Sciatic nerve (tissue), 2 donors: ENCODE measurements at regions not wholly inside any gene's neighbourhood (a gene's known extent, or its start where the extent isn't known, plus 50 kb on each side); places are given as distances from the start of the nearest gene placed in this dataset.
"Not testable (repeated sequence)": the region's sequence is repeated elsewhere in the genome, so short reads cannot be mapped to it uniquely, and the experiment has no call there.

Source experiments
- ATAC-seq: fragments of 200-7000 bp; cut with Tn5 transposase; one replicate; pipeline ENCODE4 v1.9.1; 2020; ENCODE audit warnings: mild to moderate bottlenecking, moderate library complexity
- DNase-seq: peaks from one replicate; pipeline ENCODE4 v3.0.0-alpha.2; 2020; ENCODE audit warnings: low spot score
- intact Hi-C: fragments of 100-400 bp; cut with DNase I; formaldehyde crosslinking; loops from one replicate; pipeline ENCODE4 v1.14.2; 2022
- donor health status: DM: no; HTN: no; CAD: no.
- donor health status: DM: no; HTN: no; CAD: no.

GRCh38 chr15:70602834-70603560 is 160.4 kb downstream of the UACA start:
- intact Hi-C loops: no loop called here
- DNase-seq: no peak

GRCh38 chr15:70602281-70602680 is 161.1 kb downstream of the UACA start:
- intact Hi-C loops: no loop called here
- DNase-seq: no peak
- ATAC-seq: no peak

More at GRCh38 chr15:70602834-70603560, 160.4 kb downstream of the UACA start:
- ATAC-seq: no peak

DNA sequence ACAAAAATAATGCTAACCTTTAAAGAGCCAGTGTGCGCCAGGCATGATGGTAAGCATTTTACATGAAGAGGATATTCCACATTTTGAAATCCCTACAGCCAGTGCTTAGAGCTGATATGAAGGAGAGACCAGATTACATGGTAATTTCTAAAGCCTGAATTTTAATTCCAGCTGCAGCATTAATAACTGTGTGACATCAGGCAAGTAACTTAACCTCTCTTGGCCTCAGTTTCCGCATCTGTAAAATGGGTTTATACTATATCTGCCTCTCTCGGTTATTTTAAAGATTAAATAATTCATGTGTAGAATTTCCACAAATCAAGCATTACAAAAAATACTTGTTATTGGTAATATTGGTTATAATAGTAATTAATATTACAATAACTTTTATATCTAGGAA is 165.4 kb downstream of the UACA start:
- intact Hi-C loops: no loop called here
- DNase-seq (no peak), ATAC-seq (no peak)

DNA sequence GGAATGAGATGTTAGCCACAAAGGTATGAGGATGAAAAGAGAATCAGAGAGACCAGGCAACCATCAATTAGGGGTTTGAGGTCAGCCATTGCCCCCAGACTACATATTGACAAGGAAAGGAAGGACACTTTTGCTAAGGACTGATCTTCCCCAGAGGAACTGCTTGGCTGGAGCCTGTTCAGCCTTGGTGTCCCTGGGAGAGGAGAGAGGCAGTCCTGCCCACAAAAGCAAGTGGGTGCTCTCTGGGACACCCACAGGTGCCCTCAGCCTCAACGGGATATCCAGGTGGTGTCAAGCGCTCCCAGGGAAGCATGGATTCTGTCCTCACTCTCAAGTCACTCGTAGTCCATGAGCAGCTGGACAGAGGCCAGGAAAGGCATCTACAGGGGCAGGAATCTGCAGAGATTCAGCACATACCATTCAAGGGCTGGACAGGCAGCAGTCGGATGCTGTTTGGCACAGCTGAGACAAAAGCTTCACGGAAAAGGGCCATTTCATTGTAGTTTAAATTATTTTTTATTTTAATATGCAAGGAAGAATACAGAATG is 166.2 kb downstream of the UACA start:
- no peak for ATAC-seq
- DNase-seq: no peak
- intact Hi-C loops: no loop called here

DNA sequence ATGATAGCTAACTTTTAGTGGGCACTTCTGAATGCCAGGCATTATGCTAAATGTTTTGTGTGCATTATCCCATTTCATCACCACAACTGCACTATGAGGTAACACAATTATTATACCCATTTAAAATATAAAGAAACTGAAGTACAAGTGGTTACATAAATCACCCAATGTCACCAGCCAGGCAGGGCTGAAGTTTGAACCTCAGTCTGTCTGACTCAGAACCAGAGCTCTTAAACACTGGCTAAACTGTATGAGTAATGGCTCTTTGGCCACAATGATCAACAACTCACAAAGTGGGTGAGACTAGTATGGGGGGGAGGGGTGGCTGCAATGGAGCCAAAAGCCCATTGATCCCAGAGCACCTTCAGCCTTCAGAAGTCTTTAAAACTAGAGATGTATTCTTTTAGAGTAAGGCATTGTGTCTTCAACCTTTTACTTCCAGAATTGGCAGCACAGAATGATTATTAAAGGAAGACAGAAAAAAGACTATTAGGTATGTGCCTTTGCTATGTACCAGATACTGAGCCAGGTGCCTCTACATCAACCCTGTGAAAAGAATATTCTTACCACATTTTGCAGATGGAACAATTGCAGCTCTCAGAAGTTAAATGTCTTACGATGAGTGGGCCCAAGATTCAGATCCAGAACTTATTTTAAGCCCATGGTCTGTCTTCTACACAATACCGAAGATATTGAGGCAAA is 166.9 kb downstream of the UACA start:
- DNase-seq (no peak), ATAC-seq (no peak)
- intact Hi-C loops: no loop called here

- no peak for ATAC-seq
Measured at GRCh38 chr15:70593795-70594194, 169.6 kb downstream of the UACA start.

DNA sequence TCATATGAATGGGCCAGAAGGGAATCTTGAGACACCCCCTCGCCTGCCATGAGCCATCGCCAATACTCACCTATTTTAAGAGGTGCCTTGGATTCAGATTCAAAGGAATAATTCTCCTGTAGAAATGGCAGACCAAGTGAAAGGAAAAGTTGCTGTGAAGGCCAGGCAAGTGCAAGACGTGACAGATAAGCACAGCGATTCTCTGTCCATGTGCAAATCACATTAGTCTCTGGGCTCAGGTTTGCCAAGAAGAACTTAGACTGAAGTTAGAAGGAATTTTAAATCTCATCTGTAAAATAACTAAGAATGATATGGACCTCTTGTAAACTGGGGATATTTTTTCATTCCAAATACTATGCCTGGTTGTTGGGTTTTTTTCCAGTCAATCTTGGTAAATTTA is 173.6 kb downstream of the UACA start:
- intact Hi-C loops: no loop called here
- DNase-seq (no peak), ATAC-seq (no peak)

More at GRCh38 chr15:70593795-70594194, 169.6 kb downstream of the UACA start:
- no peak for DNase-seq
- intact Hi-C loops: no loop called here

DNA sequence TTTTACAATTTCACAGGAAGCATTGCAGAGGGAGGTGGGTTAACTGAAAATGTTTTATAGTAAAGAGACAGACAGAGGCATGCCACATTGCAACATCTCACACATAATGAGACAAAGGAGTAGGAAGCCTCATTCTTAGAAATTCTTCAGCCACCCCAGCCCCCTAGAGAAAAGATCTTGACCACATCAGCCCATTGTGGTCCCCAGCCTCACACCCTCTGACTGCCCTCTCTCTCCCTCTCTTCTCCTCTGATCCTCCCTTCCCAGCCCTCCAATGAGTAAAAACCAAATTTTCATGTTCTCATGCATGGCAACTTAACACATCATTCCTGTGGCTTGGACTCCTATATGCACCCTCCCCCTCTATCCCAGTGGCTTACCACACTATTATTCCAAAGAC is 174.1 kb downstream of the UACA start:
- intact Hi-C loops: no loop called here
- ATAC-seq (peak; percentile 80), DNase-seq (no peak)

GRCh38 chr15:70588613-70589012 is 174.7 kb downstream of the UACA start:
- ATAC-seq: no peak
- intact Hi-C loops: no loop called here
- DNase-seq: no peak

DNA sequence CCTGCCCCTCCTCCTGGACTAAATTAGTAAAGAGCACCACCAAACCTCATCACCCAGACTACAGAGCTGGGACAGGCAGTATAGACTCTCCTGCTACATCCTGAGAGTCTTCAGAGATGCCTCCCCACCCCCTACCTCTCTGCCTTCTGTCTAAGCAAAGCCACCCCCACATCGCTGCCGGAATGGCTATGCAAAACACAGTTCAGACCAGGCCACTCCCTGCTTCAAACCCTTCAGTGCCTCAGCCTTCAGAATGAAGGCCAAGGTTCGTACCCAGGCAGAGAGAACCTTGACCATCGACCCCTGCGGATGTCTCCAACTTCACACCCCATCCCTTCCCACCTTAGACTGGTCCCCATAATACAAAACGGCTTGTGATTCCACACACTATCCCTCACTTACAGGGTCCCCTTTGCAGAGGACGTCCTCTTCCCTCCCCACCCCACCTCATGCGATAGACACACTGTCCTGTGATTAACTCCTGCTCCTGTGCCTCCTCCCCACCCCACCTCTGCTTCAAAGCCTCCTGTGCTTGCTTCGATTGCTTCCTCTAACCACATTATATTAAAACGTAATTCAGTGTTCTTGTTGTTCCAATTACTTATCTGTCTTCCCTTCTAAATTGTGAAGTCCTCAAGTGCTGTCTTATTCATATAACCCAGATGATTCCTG is 175.3 kb downstream of the UACA start:
- intact Hi-C loops: no loop called here
- DNase-seq (no peak), ATAC-seq (no peak)

GRCh38 chr15:70587012-70587634 is 176.2 kb downstream of the UACA start:
- intact Hi-C loops, ATAC-seq, DNase-seq: not testable (repeated sequence)

DNA sequence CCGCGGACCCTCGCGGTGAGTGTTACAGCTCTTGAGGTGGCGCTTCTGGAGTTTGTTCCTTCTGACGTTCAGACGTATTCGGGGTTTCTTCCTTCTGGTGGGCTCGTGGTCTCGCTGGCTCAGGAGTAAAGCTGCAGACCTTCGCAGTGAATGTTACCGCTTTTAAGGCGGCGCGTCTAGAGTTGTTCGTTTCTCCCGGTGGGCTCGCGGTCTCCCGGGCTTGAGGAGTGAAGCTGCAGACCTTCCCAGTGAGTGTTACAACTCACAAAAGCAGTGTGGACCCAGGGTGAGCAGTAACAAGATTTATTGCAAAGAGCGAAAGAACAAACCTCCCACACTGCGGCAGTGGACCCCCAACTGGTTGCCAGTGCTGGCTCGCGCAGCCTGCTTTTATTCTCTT is 177.1 kb downstream of the UACA start:
- ATAC-seq: no peak
- intact Hi-C loops: no loop called here
- DNase-seq: no peak

DNA sequence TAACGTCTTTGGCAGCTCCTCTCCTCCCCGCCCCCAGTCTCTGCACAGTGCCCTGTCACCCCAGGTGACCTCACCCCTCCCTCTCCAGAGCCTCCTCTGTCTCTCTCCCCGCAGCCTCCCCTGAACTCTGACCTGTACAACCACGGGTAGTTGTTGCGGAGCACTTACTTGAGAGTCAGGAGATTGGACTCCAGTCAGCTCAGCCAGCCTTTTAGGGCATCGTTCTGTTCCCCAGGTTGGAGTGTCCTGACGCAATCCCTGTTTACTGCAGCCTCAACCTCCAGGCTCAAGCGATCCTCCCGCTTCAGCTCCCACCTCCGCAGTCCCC is 177.7 kb downstream of the UACA start:
- intact Hi-C loops: no loop called here
- DNase-seq: no peak
- ATAC-seq: no peak

GRCh38 chr15:70584838-70585706 is 178.3 kb downstream of the UACA start:
- intact Hi-C loops: no loop called here
- peak; percentile 59 for ATAC-seq
- DNase-seq: no peak

- intact Hi-C loops: no loop called here
- ATAC-seq: no peak
- DNase-seq: no peak
Measured at GRCh38 chr15:70584441-70584837, 178.9 kb downstream of the UACA start.

DNA sequence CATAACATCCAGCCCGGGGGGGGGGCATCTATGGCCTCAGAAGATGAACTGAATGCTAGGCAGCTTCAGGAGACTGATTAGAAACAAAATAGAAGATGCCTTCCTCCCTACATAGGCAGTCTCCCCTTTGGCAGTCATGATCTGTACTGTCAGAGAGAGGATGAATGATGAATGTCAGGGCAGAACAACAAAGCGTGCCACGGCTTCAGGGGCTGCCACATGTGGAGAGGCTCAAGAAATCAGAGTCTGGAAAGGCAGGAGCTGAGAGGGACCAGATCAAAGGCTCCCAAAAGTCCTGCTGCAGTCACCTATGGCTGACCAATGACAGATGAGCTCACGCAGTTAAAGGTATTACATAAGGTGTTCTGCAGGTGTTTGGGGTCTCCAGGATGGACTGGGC is 180.4 kb downstream of the UACA start:
- intact Hi-C loops: no loop called here
- ATAC-seq: no peak
- no peak for DNase-seq

DNA sequence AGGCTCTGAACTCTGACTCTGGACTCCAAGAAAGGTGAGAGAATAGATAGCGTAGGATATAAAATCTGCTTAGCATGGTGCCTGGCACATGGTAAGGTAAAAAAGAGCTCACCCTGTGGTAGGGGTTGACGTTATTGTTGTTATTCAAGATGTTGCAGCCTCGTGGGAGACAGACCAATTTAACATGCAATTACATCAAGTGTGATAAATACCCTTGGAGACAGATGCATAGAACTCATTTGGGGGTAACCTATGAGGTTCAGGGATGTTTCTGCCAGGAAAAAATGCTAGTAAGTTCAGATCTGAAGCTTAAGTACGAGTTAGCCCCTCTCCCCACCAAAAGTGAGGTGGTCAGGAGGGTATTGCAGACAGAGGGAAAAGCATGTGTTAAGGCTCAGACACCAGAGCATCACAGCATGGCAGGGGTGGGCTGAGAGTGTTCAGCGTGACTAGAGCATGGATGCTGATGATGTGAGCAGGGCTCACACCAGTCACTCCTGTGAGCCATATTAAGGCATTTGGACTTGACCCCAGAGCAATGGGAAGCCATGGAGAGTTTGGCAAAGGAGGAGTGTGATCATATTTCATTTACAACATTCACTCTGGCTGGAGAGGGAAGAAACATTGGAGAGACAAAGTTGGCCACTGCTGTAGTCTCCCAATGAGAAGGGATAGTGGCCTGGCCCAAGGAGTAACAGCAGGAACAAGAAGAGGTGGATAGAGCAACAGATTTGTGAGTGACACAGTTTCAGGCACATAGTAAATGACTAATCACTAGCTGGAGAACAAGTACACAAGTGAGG is 181.0 kb downstream of the UACA start:
- ATAC-seq: peak; percentile 81
- intact Hi-C loops: no loop called here
- DNase-seq: peak; percentile 22

DNA sequence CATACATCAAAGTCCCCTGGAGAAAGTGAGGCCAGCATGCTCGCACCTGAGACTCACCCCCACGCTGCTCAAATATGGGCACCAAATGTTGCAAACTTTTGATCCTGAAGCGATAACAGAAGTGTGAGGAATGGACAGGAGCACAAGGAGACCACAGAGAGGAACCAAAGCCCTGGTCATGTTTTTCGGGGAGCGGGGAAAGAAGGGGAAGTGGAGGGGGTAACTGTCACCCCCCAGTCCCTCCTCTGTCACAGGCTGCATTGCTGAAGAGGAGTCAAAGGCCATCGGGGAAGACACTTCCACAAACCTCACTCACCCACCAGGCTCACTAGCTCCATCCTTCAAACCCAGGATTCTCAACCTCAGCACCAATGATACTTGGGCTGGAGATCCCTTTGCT is 182.4 kb downstream of the UACA start:
- intact Hi-C loops: no loop called here
- peak; percentile 31 for DNase-seq
- no peak for ATAC-seq
